DND-41 (cell line): ENCODE measurements at regions not wholly inside any gene's neighbourhood (a gene's known extent, or its start where the extent isn't known, plus 50 kb on each side); places are given as distances from the start of the nearest gene placed in this dataset.

Source experiments
- EZH2 ChIP-seq: IDR thresholded peaks from 3 replicates; pipeline ENCODE4 v1.6.1; 2012; ENCODE audit warnings: borderline replicate concordance, low read depth, mild to moderate bottlenecking, moderate library complexity, low read length, inconsistent platforms; ENCODE audit not compliant: severe bottlenecking
- TF ChIP-seq, protein P1 (sequence below): IDR thresholded peaks from 2 replicates; pipeline ENCODE4 v1.5.1; 2012; ENCODE audit warnings: borderline replicate concordance, low read length, moderate library complexity, mild to moderate bottlenecking; ENCODE audit not compliant: poor library complexity, severe bottlenecking; ENCODE audit errors: extremely low read depth

GRCh38 chr6:15854378-15854777, 191.6 kb upstream of the DTNBP1 start:
- TF ChIP-seq, protein P1, sequence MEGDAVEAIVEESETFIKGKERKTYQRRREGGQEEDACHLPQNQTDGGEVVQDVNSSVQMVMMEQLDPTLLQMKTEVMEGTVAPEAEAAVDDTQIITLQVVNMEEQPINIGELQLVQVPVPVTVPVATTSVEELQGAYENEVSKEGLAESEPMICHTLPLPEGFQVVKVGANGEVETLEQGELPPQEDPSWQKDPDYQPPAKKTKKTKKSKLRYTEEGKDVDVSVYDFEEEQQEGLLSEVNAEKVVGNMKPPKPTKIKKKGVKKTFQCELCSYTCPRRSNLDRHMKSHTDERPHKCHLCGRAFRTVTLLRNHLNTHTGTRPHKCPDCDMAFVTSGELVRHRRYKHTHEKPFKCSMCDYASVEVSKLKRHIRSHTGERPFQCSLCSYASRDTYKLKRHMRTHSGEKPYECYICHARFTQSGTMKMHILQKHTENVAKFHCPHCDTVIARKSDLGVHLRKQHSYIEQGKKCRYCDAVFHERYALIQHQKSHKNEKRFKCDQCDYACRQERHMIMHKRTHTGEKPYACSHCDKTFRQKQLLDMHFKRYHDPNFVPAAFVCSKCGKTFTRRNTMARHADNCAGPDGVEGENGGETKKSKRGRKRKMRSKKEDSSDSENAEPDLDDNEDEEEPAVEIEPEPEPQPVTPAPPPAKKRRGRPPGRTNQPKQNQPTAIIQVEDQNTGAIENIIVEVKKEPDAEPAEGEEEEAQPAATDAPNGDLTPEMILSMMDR, result no peak
- TF ChIP-seq EZH2, result no peak
